Trophoblast cell (in vitro differentiated cells and primary cell): ENCODE measurements at regions not wholly inside any gene's neighbourhood (a gene's known extent, or its start where the extent isn't known, plus 50 kb on each side); places are given as distances from the start of the nearest gene placed in this dataset.

Experiments used
- DNase-seq, 2 donors: peaks; one replicate each; pipeline ENCODE4 v3.0.0-alpha.2; 2016
- H2AFZ ChIP-seq: 2 replicates; pipeline ENCODE4 v1.6.1; 2013; ENCODE audit warnings: low read length, moderate library complexity, mild to moderate bottlenecking; ENCODE audit not compliant: insufficient read depth, poor library complexity
- H2AK5ac ChIP-seq: 2 replicates; pipeline ENCODE4 v1.6.1; 2013; ENCODE audit warnings: mild to moderate bottlenecking, low read length
- H2BK120ac ChIP-seq: 2 replicates; pipeline ENCODE4 v1.6.1; 2013; ENCODE audit warnings: low read length, mild to moderate bottlenecking, moderate library complexity; ENCODE audit not compliant: insufficient read depth, poor library complexity
- H2BK12ac ChIP-seq: 2 replicates; pipeline ENCODE4 v1.6.1; 2013; ENCODE audit warnings: mild to moderate bottlenecking, low read length, moderate library complexity
- H2BK5ac ChIP-seq: 2 replicates; pipeline ENCODE4 v1.6.1; 2013; ENCODE audit warnings: low read length, low read depth, moderate library complexity, mild to moderate bottlenecking; ENCODE audit not compliant: poor library complexity
- H3K14ac ChIP-seq: 2 replicates; pipeline ENCODE4 v1.6.1; 2013; ENCODE audit warnings: mild to moderate bottlenecking, low read length
- H3K18ac ChIP-seq: 2 replicates; pipeline ENCODE4 v1.6.1; 2013; ENCODE audit warnings: mild to moderate bottlenecking, low read length
- H3K23ac ChIP-seq: 2 replicates; pipeline ENCODE4 v1.6.1; 2013; ENCODE audit warnings: low read length
- H3K27ac ChIP-seq: 2 replicates; pipeline ENCODE4 v1.5.1; 2013; ENCODE audit warnings: low read depth, mild to moderate bottlenecking, inconsistent platforms, low read length, moderate library complexity
- H3K27me3 ChIP-seq: 2 replicates; pipeline ENCODE4 v1.6.1; 2013; ENCODE audit warnings: inconsistent platforms, mild to moderate bottlenecking, low read length, moderate library complexity; ENCODE audit not compliant: insufficient read depth
- H3K36me3 ChIP-seq, 2 experiments: 1 replicate in 1 of 2; 2 replicates in 1 of 2; pipeline ENCODE4 v1.6.1; 2013; ENCODE audit warnings: low read length in 2 of 2, mild to moderate bottlenecking in 2 of 2, moderate library complexity in 1 of 2; ENCODE audit not compliant: insufficient read depth in 2 of 2, control insufficient read depth in 1 of 2
- H3K4ac ChIP-seq: 2 replicates; pipeline ENCODE4 v1.6.1; 2013; ENCODE audit warnings: low read depth, mild to moderate bottlenecking, low read length, moderate library complexity
- H3K4me1 ChIP-seq, 2 experiments: 1 replicate in 1 of 2; 2 replicates in 1 of 2; pipeline ENCODE4 v1.6.1; 2013; ENCODE audit warnings: low read length in 2 of 2, mild to moderate bottlenecking in 2 of 2, moderate library complexity in 1 of 2; ENCODE audit not compliant: insufficient read depth in 2 of 2, control insufficient read depth in 1 of 2
- H3K4me2 ChIP-seq: 2 replicates; pipeline ENCODE4 v1.6.1; 2013; ENCODE audit warnings: inconsistent platforms, mild to moderate bottlenecking, low read length, moderate library complexity
- H3K4me3 ChIP-seq: 2 replicates; pipeline ENCODE4 v1.5.1; 2013; ENCODE audit warnings: mild to moderate bottlenecking, low read depth, low read length, inconsistent platforms
- H3K79me1 ChIP-seq: one replicate; pipeline ENCODE4 v1.6.1; 2013; ENCODE audit warnings: low read length
- H3K79me2 ChIP-seq: 2 replicates; pipeline ENCODE4 v1.6.1; 2013; ENCODE audit warnings: low read length, mild to moderate bottlenecking; ENCODE audit not compliant: control insufficient read depth, insufficient read depth, poor library complexity
- H3K9ac ChIP-seq: 2 replicates; pipeline ENCODE4 v1.6.1; 2013; ENCODE audit warnings: mild to moderate bottlenecking, low read length
- H3K9me3 ChIP-seq: 2 replicates; pipeline ENCODE4 v1.6.1; 2013; ENCODE audit warnings: low read depth, mild to moderate bottlenecking, control low read depth, inconsistent platforms, low read length; ENCODE audit not compliant: insufficient read depth
- H4K12ac ChIP-seq: 2 replicates; pipeline ENCODE4 v1.6.1; 2013; ENCODE audit warnings: low read depth, mild to moderate bottlenecking, low read length, moderate library complexity
- H4K8ac ChIP-seq: 2 replicates; pipeline ENCODE4 v1.6.1; 2013; ENCODE audit warnings: low read depth, mild to moderate bottlenecking, low read length, moderate library complexity
- H4K91ac ChIP-seq: one replicate; pipeline ENCODE4 v1.6.1; 2013; ENCODE audit warnings: low read depth, mild to moderate bottlenecking, low read length, moderate library complexity
- WGBS: extraction: QIAGEN DNeasy Blood & Tissue Kit; methylation state at CpG from one replicate; pipeline ENCODE4 v1.1.7; 2013; ENCODE audit warnings: missing lambda C conversion rate; ENCODE audit not compliant: insufficient read length, insufficient coverage; ENCODE audit errors: extremely low coverage; 5-methylcytosine and 5-hydroxymethylcytosine counted together

DNA sequence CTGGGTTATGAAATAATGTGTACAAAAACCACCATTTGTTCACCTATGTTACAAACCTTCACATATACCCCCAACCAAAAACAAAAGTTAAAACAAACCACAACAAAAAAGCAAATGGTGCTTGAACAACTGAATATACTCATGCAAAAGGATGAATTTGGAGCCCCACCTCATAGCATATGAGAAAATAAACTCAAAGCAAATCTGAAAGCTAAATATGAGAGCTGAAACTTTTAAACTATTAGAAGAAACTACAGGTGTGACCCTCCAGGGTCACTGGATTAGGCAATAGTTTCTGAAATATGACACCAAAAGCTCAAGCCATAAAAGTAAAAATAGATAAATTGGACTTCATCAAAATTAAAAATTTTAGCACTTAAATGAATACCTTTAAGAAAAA lies 215.5 kb upstream of the CHRM3 start:
- H4K8ac ChIP-seq = no peak overlapping the region
- no peak overlapping the region for H3K9ac ChIP-seq
- H3K79me1 ChIP-seq = no peaks in the 10 kb centered on the region
- no peak overlapping the region for H3K4ac ChIP-seq
- H3K4me1 ChIP-seq = no peaks in the 10 kb centered on the region
- H3K27me3 ChIP-seq = no peaks in the 10 kb centered on the region
- H3K79me2 ChIP-seq = no peaks in the 10 kb centered on the region
- H4K91ac ChIP-seq = no peak overlapping the region
- H2BK120ac ChIP-seq = no peak overlapping the region
- H3K36me3 ChIP-seq = no peaks in the 10 kb centered on the region
- no peaks in the 10 kb centered on the region for H3K9me3 ChIP-seq
- no peak overlapping the region for H3K23ac ChIP-seq
- no peak overlapping the region for H2BK5ac ChIP-seq
- no peak overlapping the region for H3K27ac ChIP-seq
- H2AFZ ChIP-seq = no peak overlapping the region
- no peak overlapping the region for H3K4me3 ChIP-seq
- no peak overlapping the region for H4K12ac ChIP-seq
- H2BK12ac ChIP-seq = no peak overlapping the region
- H3K18ac ChIP-seq = no peak overlapping the region
- no peak for DNase-seq
- H2AK5ac ChIP-seq = no peak overlapping the region
- no peak overlapping the region for H3K14ac ChIP-seq
- no peak overlapping the region for H3K4me2 ChIP-seq

DNA sequence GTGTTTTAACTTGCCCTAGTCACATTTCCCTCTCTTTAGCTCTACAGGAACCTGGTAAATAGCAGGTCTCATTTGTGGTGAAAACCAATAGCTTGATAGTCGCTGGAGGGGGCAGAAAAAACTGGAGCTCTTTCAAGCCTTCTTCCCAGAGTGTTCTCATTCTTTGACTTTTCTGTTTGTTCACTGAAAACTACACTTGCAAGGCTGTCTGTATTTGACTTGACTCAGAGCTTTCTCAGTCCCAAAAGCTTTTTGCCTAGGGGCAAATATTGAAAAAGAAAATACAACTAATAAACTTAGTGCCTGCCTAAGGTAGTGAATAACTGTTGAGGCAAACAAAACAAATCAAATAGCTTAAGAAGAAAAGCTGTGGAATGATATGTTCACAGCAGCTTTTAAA lies 217.1 kb upstream of the CHRM3 start:
- no peak overlapping the region for H2BK12ac ChIP-seq
- DNase-seq = no peak
- no CpG with 5 or more reads among the region's 1 CpG for WGBS

DNA sequence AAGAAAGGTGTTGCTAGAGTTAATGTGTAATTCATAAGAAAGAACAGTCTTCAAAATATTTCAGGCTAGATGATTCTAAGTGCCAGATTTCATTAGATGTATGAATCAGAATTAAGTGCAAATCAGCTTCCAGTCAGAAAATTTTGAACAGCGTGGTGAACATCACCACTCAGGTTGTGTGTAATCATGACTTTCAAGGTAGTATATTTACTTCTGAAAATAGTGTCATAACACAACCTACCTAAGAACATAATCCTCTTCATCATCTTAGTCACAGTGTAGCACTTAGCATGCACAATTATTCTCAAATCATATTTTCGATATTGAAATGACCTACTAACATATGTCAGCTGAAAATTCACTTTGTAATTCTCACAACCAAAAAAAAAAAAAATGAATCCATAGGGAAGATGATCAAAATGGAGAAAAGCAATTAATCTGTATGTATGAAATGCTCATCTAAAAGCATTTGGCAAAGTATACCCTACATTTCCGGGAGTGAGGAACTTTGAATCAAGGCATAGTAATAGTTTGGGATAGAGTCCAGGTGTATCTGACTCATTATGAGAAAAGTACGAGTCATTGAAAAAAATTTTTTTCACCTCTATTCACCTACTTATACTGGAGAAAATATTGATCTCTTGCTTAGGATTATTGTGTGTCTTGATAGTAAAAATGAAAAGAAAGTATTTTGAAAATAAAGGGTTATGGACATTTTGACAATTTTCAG lies 221.8 kb upstream of the CHRM3 start:
- H3K27ac ChIP-seq = no peak overlapping the region
- no peak overlapping the region for H3K14ac ChIP-seq
- no peaks in the 10 kb centered on the region for H3K9me3 ChIP-seq
- no peak overlapping the region for H2AFZ ChIP-seq
- H4K91ac ChIP-seq = no peak overlapping the region
- H3K79me1 ChIP-seq = no peaks in the 10 kb centered on the region
- no peak overlapping the region for H2AK5ac ChIP-seq
- no CpG with 5 or more reads among the region's 4 CpGs for WGBS
- no peak overlapping the region for H3K9ac ChIP-seq
- H3K4ac ChIP-seq = no peak overlapping the region
- no peak for DNase-seq
- H3K4me3 ChIP-seq = no peak overlapping the region
- H3K4me2 ChIP-seq = no peak overlapping the region
- no peak overlapping the region for H2BK120ac ChIP-seq
- no peaks in the 10 kb centered on the region for H3K36me3 ChIP-seq
- H3K18ac ChIP-seq = no peak overlapping the region
- no peak overlapping the region for H4K8ac ChIP-seq
- no peak overlapping the region for H2BK12ac ChIP-seq
- no peak overlapping the region for H2BK5ac ChIP-seq
- no peaks in the 10 kb centered on the region for H3K79me2 ChIP-seq
- no peaks in the 10 kb centered on the region for H3K27me3 ChIP-seq
- H3K4me1 ChIP-seq = no peaks in the 10 kb centered on the region
- H3K23ac ChIP-seq = no peak overlapping the region
- H4K12ac ChIP-seq = no peak overlapping the region

More for the DNA sequence above, 217.1 kb upstream of the CHRM3 start:
- H3K4ac ChIP-seq = no peak overlapping the region
- H3K27me3 ChIP-seq = no peaks in the 10 kb centered on the region
- H3K9me3 ChIP-seq = no peaks in the 10 kb centered on the region
- no peaks in the 10 kb centered on the region for H3K79me1 ChIP-seq
- no peak overlapping the region for H4K8ac ChIP-seq
- H2AK5ac ChIP-seq = no peak overlapping the region
- H2BK5ac ChIP-seq = no peak overlapping the region
- H3K23ac ChIP-seq = no peak overlapping the region
- H2BK120ac ChIP-seq = no peak overlapping the region
- no peaks in the 10 kb centered on the region for H3K36me3 ChIP-seq
- H3K27ac ChIP-seq = no peak overlapping the region
- no peak overlapping the region for H3K4me3 ChIP-seq
- no peak overlapping the region for H4K12ac ChIP-seq
- no peaks in the 10 kb centered on the region for H3K79me2 ChIP-seq
- no peak overlapping the region for H3K9ac ChIP-seq
- H3K18ac ChIP-seq = no peak overlapping the region
- no peak overlapping the region for H3K14ac ChIP-seq
- no peak overlapping the region for H3K4me2 ChIP-seq
- H2AFZ ChIP-seq = no peak overlapping the region
- no peak overlapping the region for H4K91ac ChIP-seq
- H3K4me1 ChIP-seq = no peaks in the 10 kb centered on the region

DNA sequence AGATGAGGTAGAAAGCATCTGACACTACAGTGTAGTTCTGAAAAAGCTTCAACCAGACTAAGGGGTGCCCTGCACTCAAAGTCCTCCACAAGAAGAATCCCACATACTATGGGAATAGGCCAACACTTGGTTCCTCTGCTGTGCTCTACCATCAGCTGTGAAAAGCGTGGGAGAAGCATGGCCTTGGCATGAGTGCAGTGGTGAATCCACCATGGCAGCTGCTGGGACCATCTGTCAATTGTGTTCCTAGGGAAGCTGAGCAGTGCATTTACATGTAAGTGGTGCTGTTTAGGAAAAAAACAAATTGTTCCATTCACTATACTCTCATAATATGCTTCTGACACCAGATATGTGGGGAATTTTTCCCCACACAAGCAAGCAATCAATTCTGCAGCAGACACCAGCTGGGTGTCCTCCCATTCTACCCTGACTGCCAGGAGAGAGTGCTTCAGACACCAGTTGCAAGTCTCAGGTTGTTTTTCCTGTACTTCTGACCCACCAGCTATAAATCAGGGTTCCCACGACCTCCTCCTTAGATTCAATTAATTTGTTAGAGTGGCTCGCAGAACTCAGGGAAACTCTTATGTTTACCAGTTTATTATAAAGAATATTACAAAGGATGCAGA lies 230.8 kb upstream of the CHRM3 start:
- H4K12ac ChIP-seq = no peak overlapping the region
- no CpG with 5 or more reads among the region's 3 CpGs for WGBS
- no peak overlapping the region for H2BK5ac ChIP-seq
- no peaks in the 10 kb centered on the region for H3K36me3 ChIP-seq
- H3K27ac ChIP-seq = no peak overlapping the region
- H3K14ac ChIP-seq = no peak overlapping the region
- H3K9me3 ChIP-seq = no peaks in the 10 kb centered on the region
- no peaks in the 10 kb centered on the region for H3K4me1 ChIP-seq
- H2BK120ac ChIP-seq = no peak overlapping the region
- DNase-seq = no peak
- no peak overlapping the region for H3K4me2 ChIP-seq
- no peak overlapping the region for H2BK12ac ChIP-seq
- H3K4ac ChIP-seq = no peak overlapping the region
- no peak overlapping the region for H2AFZ ChIP-seq
- H4K8ac ChIP-seq = no peak overlapping the region
- no peak overlapping the region for H2AK5ac ChIP-seq
- no peak overlapping the region for H4K91ac ChIP-seq
- no peak overlapping the region for H3K23ac ChIP-seq
- H3K79me2 ChIP-seq = no peaks in the 10 kb centered on the region
- no peaks in the 10 kb centered on the region for H3K79me1 ChIP-seq
- no peak overlapping the region for H3K9ac ChIP-seq
- H3K18ac ChIP-seq = no peak overlapping the region
- no peaks in the 10 kb centered on the region for H3K27me3 ChIP-seq
- H3K4me3 ChIP-seq = no peak overlapping the region
